GM21515 (cell line): ENCODE measurements at regions not wholly inside any gene's neighbourhood (a gene's known extent, or its start where the extent isn't known, plus 50 kb on each side); places are given as distances from the start of the nearest gene placed in this dataset.
"Not testable (repeated sequence)": the region's sequence is repeated elsewhere in the genome, so short reads cannot be mapped to it uniquely, and the experiment has no call there.

Source experiments
- ATAC-seq: cut with Tn5 transposase; IDR thresholded peaks from one replicate; pipeline ENCODE4 v1.9.1; 2021; ENCODE audit not compliant: unreplicated experiment

- no peak for ATAC-seq
These were observed 90.4 kb upstream of the SFSWAP start for GRCh38 chr12:131620520-131620919.

- ATAC-seq: no peak
These were observed 89.8 kb upstream of the SFSWAP start for GRCh38 chr12:131620946-131621681.

- ATAC-seq: no peak
These were observed 89.0 kb upstream of the SFSWAP start for GRCh38 chr12:131621701-131622421.

GRCh38 chr12:131622422-131622955 lies 88.4 kb upstream of the SFSWAP start:
- no peak for ATAC-seq

GRCh38 chr12:131623404-131624368 lies 87.2 kb upstream of the SFSWAP start:
- not testable (repeated sequence) for ATAC-seq

- not testable (repeated sequence) for ATAC-seq
These were observed 86.5 kb upstream of the SFSWAP start for GRCh38 chr12:131624369-131624739.

- ATAC-seq: not testable (repeated sequence)
These were observed 86.0 kb upstream of the SFSWAP start for GRCh38 chr12:131624756-131625501.

- ATAC-seq: not testable (repeated sequence)
These were observed 84.7 kb upstream of the SFSWAP start for GRCh38 chr12:131625966-131626722.

- not testable (repeated sequence) for ATAC-seq
These were observed 83.5 kb upstream of the SFSWAP start for GRCh38 chr12:131627151-131628022.

GRCh38 chr12:131628023-131628740 lies 82.7 kb upstream of the SFSWAP start:
- no peak for ATAC-seq

GRCh38 chr12:131628766-131629448 lies 82.0 kb upstream of the SFSWAP start:
- ATAC-seq: no peak

GRCh38 chr12:131631230-131631629 lies 79.7 kb upstream of the SFSWAP start:
- no peak for ATAC-seq

GRCh38 chr12:131631889-131632651 lies 78.8 kb upstream of the SFSWAP start:
- not testable (repeated sequence) for ATAC-seq

- ATAC-seq: not testable (repeated sequence)
These were observed 78.3 kb upstream of the SFSWAP start for GRCh38 chr12:131632652-131633023.

GRCh38 chr12:131633610-131634009 lies 77.3 kb upstream of the SFSWAP start:
- not testable (repeated sequence) for ATAC-seq

- no peak for ATAC-seq
These were observed 76.9 kb upstream of the SFSWAP start for GRCh38 chr12:131634037-131634436.

GRCh38 chr12:131635012-131635411 lies 75.9 kb upstream of the SFSWAP start:
- ATAC-seq: not testable (repeated sequence)
